ENCODE measurements at regions not wholly inside any gene's neighbourhood (a gene's known extent, or its start where the extent isn't known, plus 50 kb on each side); places are given as distances from the start of the nearest gene placed in this dataset.

DNA sequence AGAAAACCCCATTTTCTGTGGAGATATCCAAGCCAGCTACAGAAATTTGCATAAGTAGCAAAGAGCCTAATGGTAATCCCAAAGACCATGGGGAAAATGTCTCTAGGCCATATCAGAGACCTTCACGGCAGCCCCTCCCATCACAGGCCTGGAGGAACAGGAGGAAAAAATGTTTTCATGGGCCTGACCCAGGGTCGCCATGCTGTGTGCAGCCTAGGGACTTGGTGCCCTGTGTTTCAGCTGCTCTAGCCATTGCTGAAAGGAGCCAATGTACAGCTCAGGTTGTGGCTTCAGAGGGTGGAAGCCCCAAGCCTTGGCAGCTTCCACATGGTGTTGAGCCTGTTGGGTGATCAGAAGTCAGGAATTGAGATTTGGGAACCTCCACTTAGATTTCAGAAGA lies 1150.7 kb downstream of the OTOL1 start:
- TF ChIP-seq, protein P1, sequence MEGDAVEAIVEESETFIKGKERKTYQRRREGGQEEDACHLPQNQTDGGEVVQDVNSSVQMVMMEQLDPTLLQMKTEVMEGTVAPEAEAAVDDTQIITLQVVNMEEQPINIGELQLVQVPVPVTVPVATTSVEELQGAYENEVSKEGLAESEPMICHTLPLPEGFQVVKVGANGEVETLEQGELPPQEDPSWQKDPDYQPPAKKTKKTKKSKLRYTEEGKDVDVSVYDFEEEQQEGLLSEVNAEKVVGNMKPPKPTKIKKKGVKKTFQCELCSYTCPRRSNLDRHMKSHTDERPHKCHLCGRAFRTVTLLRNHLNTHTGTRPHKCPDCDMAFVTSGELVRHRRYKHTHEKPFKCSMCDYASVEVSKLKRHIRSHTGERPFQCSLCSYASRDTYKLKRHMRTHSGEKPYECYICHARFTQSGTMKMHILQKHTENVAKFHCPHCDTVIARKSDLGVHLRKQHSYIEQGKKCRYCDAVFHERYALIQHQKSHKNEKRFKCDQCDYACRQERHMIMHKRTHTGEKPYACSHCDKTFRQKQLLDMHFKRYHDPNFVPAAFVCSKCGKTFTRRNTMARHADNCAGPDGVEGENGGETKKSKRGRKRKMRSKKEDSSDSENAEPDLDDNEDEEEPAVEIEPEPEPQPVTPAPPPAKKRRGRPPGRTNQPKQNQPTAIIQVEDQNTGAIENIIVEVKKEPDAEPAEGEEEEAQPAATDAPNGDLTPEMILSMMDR (IDR thresholded peaks at IDR 0.05) = no peak
- no peak for TF ChIP-seq POLR2A (IDR thresholded peaks at IDR 0.05)
